ENCODE measurements at regions not wholly inside any gene's neighbourhood (a gene's known extent, or its start where the extent isn't known, plus 50 kb on each side); places are given as distances from the start of the nearest gene placed in this dataset.

GRCh38 chr7:32648408-32649156, 153.3 kb downstream of the AVL9 start:
- intact Hi-C loops (cut with micrococcal nuclease) = no loop called here
- no peak overlapping the region for H2AFZ ChIP-seq (replicated peaks; ENCODE audit: low read length, poor library complexity)
- in situ Hi-C loops (cut with MboI; ENCODE audit: low sequenced_read_pairs) = no loop called here
- H3K9me1 ChIP-seq (ENCODE audit: insufficient read depth, low read length) = no peaks in the 10 kb centered on the region
- ChIA-PET POLR2A (ENCODE audit: unreplicated experiment) (interaction anchor here (0.6 kb wide), 1 partner anchor 11 kb away, joined by 3 read pairs; no protein-coding TSS in a partner anchor), CTCF (no interaction called here)
- H3K4me1 ChIP-seq (ENCODE audit: control insufficient read depth, insufficient read depth, low read length) = no peaks in the 10 kb centered on the region
- ATAC-seq (ENCODE audit: low read depth) (no peak), DNase-seq (no peak)
- dilution Hi-C loops (cut with HindIII; ENCODE audit: low sequenced_read_pairs, unreplicated experiment) = no loop called here
- H3K79me1 ChIP-seq (ENCODE audit: low read depth in 1 of 2, low read length in 2 of 2) = no peaks in the 10 kb centered on the region
- no peak overlapping the region for H3K14ac ChIP-seq (replicated peaks; ENCODE audit: low read depth, low read length)
- H3K4ac ChIP-seq (ENCODE audit: low read depth, low read length) = no peak overlapping the region
- no peak overlapping the region for H2BK120ac ChIP-seq (ENCODE audit: low read depth, low read length)
- H4K8ac ChIP-seq (ENCODE audit: low read depth in 2 of 2, low read length in 2 of 2) = no peak overlapping the region; a peak in 1 of 4 replicates
- no peak overlapping the region for H3K27ac ChIP-seq (ENCODE audit: insufficient read depth, low read length)
- TF ChIP-seq CEBPB (IDR thresholded peaks at IDR 0.05; ENCODE audit: low read depth, low read length) (no peak), SMC3 (IDR thresholded peaks at IDR 0.05; ENCODE audit: low read depth, low read length) (no peak), BHLHE40 (IDR thresholded peaks at IDR 0.05; ENCODE audit: low read depth, low read length) (no peak), CHD1 (IDR thresholded peaks at IDR 0.05; ENCODE audit: low read depth, low read length) (no peak), RCOR1 (IDR thresholded peaks at IDR 0.05; ENCODE audit: insufficient replicate concordance, low read length) (no peak), FOS (IDR thresholded peaks at IDR 0.05; ENCODE audit: low read depth, low read length) (no peak), ELK1 (IDR thresholded peaks at IDR 0.05; ENCODE audit: borderline replicate concordance, low read depth, low read length) (no peak), MAZ (IDR thresholded peaks at IDR 0.05; ENCODE audit: borderline replicate concordance, low read depth, low read length) (no peak), POLR2A (IDR thresholded peaks at IDR 0.05; ENCODE audit: low read depth, low read length) (no peak), MXI1 (IDR thresholded peaks at IDR 0.05; ENCODE audit: borderline replicate concordance, low read depth, low read length) (no peak)
- H2AK9ac ChIP-seq (replicated peaks; ENCODE audit: low read depth, low read length, poor library complexity) = no peak overlapping the region
- H3K18ac ChIP-seq (ENCODE audit: low read depth, low read length) = no peak overlapping the region
- no peak overlapping the region for H4K5ac ChIP-seq (ENCODE audit: low read depth, low read length)
- no peak overlapping the region for H3K9ac ChIP-seq (ENCODE audit: low read depth, low read length)
- H2BK20ac ChIP-seq (ENCODE audit: low read depth, low read length) = no peak overlapping the region
- no peak overlapping the region for H4K91ac ChIP-seq (ENCODE audit: insufficient read depth, low read depth, low read length)
- no TSS peak for BruUV-seq (replicated peaks)
- H3K4me2 ChIP-seq (ENCODE audit: low read depth, low read length) = peak overlapping the region; percentile 62
- no peak overlapping the region for H3K56ac ChIP-seq (ENCODE audit: extremely low read depth, insufficient read depth, low read length)
- H3K9me3 ChIP-seq (ENCODE audit: control insufficient read depth, insufficient read depth, low read length) = no peaks in the 10 kb centered on the region
- no peak overlapping the region for H2BK15ac ChIP-seq (ENCODE audit: low read depth, low read length)
- H3K4me3 ChIP-seq (ENCODE audit: insufficient read depth, low read depth, low read length) = no peak overlapping the region
- no CpG with 5 or more reads among the region's 6 CpGs for WGBS, 2 experiments (ENCODE audit: extremely low coverage in 2 of 2, insufficient read length in 1 of 2)
- H2AK5ac ChIP-seq (ENCODE audit: low read depth, low read length) = no peak overlapping the region
- no peak overlapping the region for H3K23ac ChIP-seq (ENCODE audit: low read depth, low read length)
- no peaks in the 10 kb centered on the region for H4K20me1 ChIP-seq (ENCODE audit: insufficient read depth, low read length)
- H3K27me3 ChIP-seq (ENCODE audit: control insufficient read depth, insufficient read depth, low read length) = no peaks in the 10 kb centered on the region
- no peak overlapping the region for H2BK5ac ChIP-seq (ENCODE audit: low read depth, low read length, poor library complexity, severe bottlenecking)
- no peaks in the 10 kb centered on the region for H3K36me3 ChIP-seq (ENCODE audit: control insufficient read depth, insufficient read depth, low read length)
